ENCODE measurements at regions not wholly inside any gene's neighbourhood (a gene's known extent, or its start where the extent isn't known, plus 50 kb on each side); places are given as distances from the start of the nearest gene placed in this dataset.
"Not testable (repeated sequence)": the region's sequence is repeated elsewhere in the genome, so short reads cannot be mapped to it uniquely, and the experiment has no call there.

- intact Hi-C loops (cut with micrococcal nuclease); H3K36me3 Mint-ChIP-seq: not testable (repeated sequence)
Measured at GRCh38 chr15:30688684-30689083, 62.8 kb downstream of the ARHGAP11B start.

GRCh38 chr15:30690153-30690552 lies 64.2 kb downstream of the ARHGAP11B start:
- H3K36me3 Mint-ChIP-seq; CTCF ChIA-PET (ENCODE audit: partially characterized antibody); intact Hi-C loops (cut with micrococcal nuclease); H3K36me3 ChIP-seq (ENCODE audit: insufficient read depth, low read length); H3K4me3 Mint-ChIP-seq; DNase-seq; H3K4me1 ChIP-seq (ENCODE audit: insufficient read depth, low read length); H3K27ac Mint-ChIP-seq; H3K9me3 Mint-ChIP-seq; H3K27ac ChIP-seq (ENCODE audit: low read depth, low read length); H3K27me3 ChIP-seq (ENCODE audit: insufficient read depth, low read length); H3K4me1 Mint-ChIP-seq; H3K9me3 ChIP-seq (ENCODE audit: control insufficient read depth in 1 of 2, low read length in 2 of 2); H3K4me3 ChIP-seq (ENCODE audit: low read length in 2 of 2); POLR2A ChIA-PET (ENCODE audit: partially characterized antibody); H3K27me3 Mint-ChIP-seq: not testable (repeated sequence)

More at GRCh38 chr15:30688684-30689083, 62.8 kb downstream of the ARHGAP11B start:
- H3K36me3 ChIP-seq (ENCODE audit: insufficient read depth, low read length); H3K27ac ChIP-seq (ENCODE audit: low read depth, low read length); H3K27ac Mint-ChIP-seq; CTCF ChIA-PET (ENCODE audit: partially characterized antibody); H3K4me1 ChIP-seq (ENCODE audit: insufficient read depth, low read length); POLR2A ChIA-PET (ENCODE audit: partially characterized antibody); H3K27me3 Mint-ChIP-seq; H3K9me3 ChIP-seq (ENCODE audit: control insufficient read depth in 1 of 2, low read length in 2 of 2); H3K4me3 Mint-ChIP-seq; H3K27me3 ChIP-seq (ENCODE audit: insufficient read depth, low read length); H3K4me1 Mint-ChIP-seq; DNase-seq; H3K9me3 Mint-ChIP-seq; H3K4me3 ChIP-seq (ENCODE audit: low read length in 2 of 2): not testable (repeated sequence)

GRCh38 chr15:30695811-30696210 lies 69.9 kb downstream of the ARHGAP11B start:
- H3K27ac ChIP-seq (ENCODE audit: low read depth, low read length); intact Hi-C loops (cut with micrococcal nuclease): not testable (repeated sequence)

GRCh38 chr15:30696439-30697314 lies 70.7 kb downstream of the ARHGAP11B start:
- H3K27ac ChIP-seq (ENCODE audit: low read depth, low read length); H3K4me1 ChIP-seq (ENCODE audit: insufficient read depth, low read length); H3K9me3 ChIP-seq (ENCODE audit: control insufficient read depth in 1 of 2, low read length in 2 of 2); H3K27me3 Mint-ChIP-seq; H3K36me3 ChIP-seq (ENCODE audit: insufficient read depth, low read length); H3K27me3 ChIP-seq (ENCODE audit: insufficient read depth, low read length); H3K36me3 Mint-ChIP-seq; POLR2A ChIA-PET (ENCODE audit: partially characterized antibody); CTCF ChIA-PET (ENCODE audit: partially characterized antibody); H3K4me3 ChIP-seq (ENCODE audit: low read length in 2 of 2); DNase-seq; H3K9me3 Mint-ChIP-seq; H3K4me1 Mint-ChIP-seq; intact Hi-C loops (cut with micrococcal nuclease): not testable (repeated sequence)
- peak overlapping the region in 1 of 8 donors; percentile 65 for H3K4me3 Mint-ChIP-seq
- H3K27ac Mint-ChIP-seq: peak overlapping the region in 5 of 7 donors; percentile 30 to 84 (median 63)

More at GRCh38 chr15:30695811-30696210, 69.9 kb downstream of the ARHGAP11B start:
- CTCF ChIA-PET (ENCODE audit: partially characterized antibody); H3K27me3 Mint-ChIP-seq; H3K4me3 Mint-ChIP-seq; H3K4me1 ChIP-seq (ENCODE audit: insufficient read depth, low read length); H3K9me3 Mint-ChIP-seq; DNase-seq; H3K4me1 Mint-ChIP-seq; H3K36me3 Mint-ChIP-seq; POLR2A ChIA-PET (ENCODE audit: partially characterized antibody); H3K4me3 ChIP-seq (ENCODE audit: low read length in 2 of 2); H3K27ac Mint-ChIP-seq; H3K36me3 ChIP-seq (ENCODE audit: insufficient read depth, low read length); H3K9me3 ChIP-seq (ENCODE audit: control insufficient read depth in 1 of 2, low read length in 2 of 2); H3K27me3 ChIP-seq (ENCODE audit: insufficient read depth, low read length): not testable (repeated sequence)

- H3K27me3 ChIP-seq (ENCODE audit: insufficient read depth, low read length); H3K4me1 Mint-ChIP-seq; H3K9me3 Mint-ChIP-seq; H3K27ac Mint-ChIP-seq; H3K27ac ChIP-seq (ENCODE audit: low read depth, low read length); H3K4me1 ChIP-seq (ENCODE audit: insufficient read depth, low read length); intact Hi-C loops (cut with micrococcal nuclease); H3K9me3 ChIP-seq (ENCODE audit: control insufficient read depth in 1 of 2, low read length in 2 of 2); H3K4me3 Mint-ChIP-seq; H3K4me3 ChIP-seq (ENCODE audit: low read length in 2 of 2); H3K36me3 ChIP-seq (ENCODE audit: insufficient read depth, low read length); H3K27me3 Mint-ChIP-seq; POLR2A ChIA-PET (ENCODE audit: partially characterized antibody); H3K36me3 Mint-ChIP-seq; CTCF ChIA-PET (ENCODE audit: partially characterized antibody): not testable (repeated sequence)
- peak in 4 of 5 donors; percentile 38 to 56 (median 42) for DNase-seq
Measured at GRCh38 chr15:30697315-30697685, 71.4 kb downstream of the ARHGAP11B start.

- H3K4me1 ChIP-seq (ENCODE audit: insufficient read depth, low read length); H3K9me3 Mint-ChIP-seq; H3K9me3 ChIP-seq (ENCODE audit: control insufficient read depth in 1 of 2, low read length in 2 of 2); intact Hi-C loops (cut with micrococcal nuclease); H3K4me3 ChIP-seq (ENCODE audit: low read length in 2 of 2); H3K4me3 Mint-ChIP-seq; H3K36me3 Mint-ChIP-seq; DNase-seq; H3K4me1 Mint-ChIP-seq; H3K27ac ChIP-seq (ENCODE audit: low read depth, low read length); H3K27ac Mint-ChIP-seq; CTCF ChIA-PET (ENCODE audit: partially characterized antibody); H3K27me3 ChIP-seq (ENCODE audit: insufficient read depth, low read length); H3K27me3 Mint-ChIP-seq; H3K36me3 ChIP-seq (ENCODE audit: insufficient read depth, low read length); POLR2A ChIA-PET (ENCODE audit: partially characterized antibody): not testable (repeated sequence)
Measured at GRCh38 chr15:30700006-30700597, 74.2 kb downstream of the ARHGAP11B start.

- H3K27ac Mint-ChIP-seq; DNase-seq; H3K27me3 Mint-ChIP-seq; H3K9me3 ChIP-seq (ENCODE audit: control insufficient read depth in 1 of 2, low read length in 2 of 2); H3K4me3 ChIP-seq (ENCODE audit: low read length in 2 of 2); H3K4me3 Mint-ChIP-seq; CTCF ChIA-PET (ENCODE audit: partially characterized antibody); POLR2A ChIA-PET (ENCODE audit: partially characterized antibody); H3K36me3 ChIP-seq (ENCODE audit: insufficient read depth, low read length); H3K36me3 Mint-ChIP-seq; intact Hi-C loops (cut with micrococcal nuclease); H3K4me1 ChIP-seq (ENCODE audit: insufficient read depth, low read length); H3K9me3 Mint-ChIP-seq; H3K27ac ChIP-seq (ENCODE audit: low read depth, low read length); H3K27me3 ChIP-seq (ENCODE audit: insufficient read depth, low read length); H3K4me1 Mint-ChIP-seq: not testable (repeated sequence)
Measured at GRCh38 chr15:30707976-30708685, 82.2 kb downstream of the ARHGAP11B start.
